OCI-LY1 (cell line): ENCODE measurements at regions not wholly inside any gene's neighbourhood (a gene's known extent, or its start where the extent isn't known, plus 50 kb on each side); places are given as distances from the start of the nearest gene placed in this dataset.

Experiments used
- CTCF ChIP-seq: fragments of 200-600 bp; sonication (generic), shearing (Covaris generic); IDR thresholded peaks from 2 replicates; pipeline ENCODE4 v1.5.1; 2017; ENCODE audit warnings: mild to moderate bottlenecking, antibody characterized with exemption, low read length, moderate library complexity, mixed read lengths
- EZH2 ChIP-seq: fragments of 200-600 bp; sonication (generic), shearing (Covaris generic); IDR thresholded peaks from 2 replicates; pipeline ENCODE4 v1.8.0; 2017; ENCODE audit warnings: borderline replicate concordance, mixed run types, mild to moderate bottlenecking, antibody characterized with exemption, low read length, moderate library complexity, mixed read lengths

- no peak for TF ChIP-seq CTCF
- no peak for TF ChIP-seq EZH2
These were observed 158.5 kb downstream of the TMEM114 start for GRCh38 chr16:8431783-8432182.
